ENCODE measurements at regions not wholly inside any gene's neighbourhood (a gene's known extent, or its start where the extent isn't known, plus 50 kb on each side); places are given as distances from the start of the nearest gene placed in this dataset.
"Not testable (repeated sequence)": the region's sequence is repeated elsewhere in the genome, so short reads cannot be mapped to it uniquely, and the experiment has no call there.

DNA sequence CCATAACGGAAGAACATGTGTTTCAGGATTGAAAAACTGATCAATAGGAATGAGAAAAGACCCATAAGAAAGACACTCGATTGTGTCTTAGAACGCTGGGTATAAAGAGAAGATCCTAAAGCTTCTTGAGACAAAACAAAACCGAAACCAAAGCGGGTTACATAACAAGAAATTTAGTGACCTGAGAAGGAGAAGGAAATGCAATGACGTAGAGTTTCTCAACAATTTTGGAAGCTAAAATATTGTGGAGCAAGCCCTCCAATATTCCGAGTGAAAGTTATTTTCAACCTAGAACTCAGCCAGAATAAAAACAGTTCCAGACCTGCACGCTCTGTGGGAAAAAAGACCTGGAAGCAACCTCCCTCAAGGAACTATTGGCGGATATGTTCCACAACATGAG lies 81.9 kb upstream of the FREM1 start:
- Histone ChIP-seq H3K27ac (peak overlapping the region in 1 of 2 donors; percentile 38), H3K27me3 (no peaks in the 10 kb centered on the region), H3K9me3 (no peaks in the 10 kb centered on the region), H3K4me3 (peak overlapping the region; percentile 10 to 69 (median 63)), H3K36me3 (no peaks in the 10 kb centered on the region), H3K4me1 (no peaks in the 10 kb centered on the region)
- intact Hi-C loops (cut with DNase I; ENCODE audit: low total_unique reads), result no loop called here
- DNase-seq (ENCODE audit: low spot score in 2 of 2), result no peak
- TF ChIP-seq, protein P1, sequence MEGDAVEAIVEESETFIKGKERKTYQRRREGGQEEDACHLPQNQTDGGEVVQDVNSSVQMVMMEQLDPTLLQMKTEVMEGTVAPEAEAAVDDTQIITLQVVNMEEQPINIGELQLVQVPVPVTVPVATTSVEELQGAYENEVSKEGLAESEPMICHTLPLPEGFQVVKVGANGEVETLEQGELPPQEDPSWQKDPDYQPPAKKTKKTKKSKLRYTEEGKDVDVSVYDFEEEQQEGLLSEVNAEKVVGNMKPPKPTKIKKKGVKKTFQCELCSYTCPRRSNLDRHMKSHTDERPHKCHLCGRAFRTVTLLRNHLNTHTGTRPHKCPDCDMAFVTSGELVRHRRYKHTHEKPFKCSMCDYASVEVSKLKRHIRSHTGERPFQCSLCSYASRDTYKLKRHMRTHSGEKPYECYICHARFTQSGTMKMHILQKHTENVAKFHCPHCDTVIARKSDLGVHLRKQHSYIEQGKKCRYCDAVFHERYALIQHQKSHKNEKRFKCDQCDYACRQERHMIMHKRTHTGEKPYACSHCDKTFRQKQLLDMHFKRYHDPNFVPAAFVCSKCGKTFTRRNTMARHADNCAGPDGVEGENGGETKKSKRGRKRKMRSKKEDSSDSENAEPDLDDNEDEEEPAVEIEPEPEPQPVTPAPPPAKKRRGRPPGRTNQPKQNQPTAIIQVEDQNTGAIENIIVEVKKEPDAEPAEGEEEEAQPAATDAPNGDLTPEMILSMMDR (IDR thresholded peaks at IDR 0.05), result no peak
- TF ChIP-seq POLR2AphosphoS5 (IDR thresholded peaks at IDR 0.05) (no peak), POLR2A (IDR thresholded peaks at IDR 0.05) (no peak)

DNA sequence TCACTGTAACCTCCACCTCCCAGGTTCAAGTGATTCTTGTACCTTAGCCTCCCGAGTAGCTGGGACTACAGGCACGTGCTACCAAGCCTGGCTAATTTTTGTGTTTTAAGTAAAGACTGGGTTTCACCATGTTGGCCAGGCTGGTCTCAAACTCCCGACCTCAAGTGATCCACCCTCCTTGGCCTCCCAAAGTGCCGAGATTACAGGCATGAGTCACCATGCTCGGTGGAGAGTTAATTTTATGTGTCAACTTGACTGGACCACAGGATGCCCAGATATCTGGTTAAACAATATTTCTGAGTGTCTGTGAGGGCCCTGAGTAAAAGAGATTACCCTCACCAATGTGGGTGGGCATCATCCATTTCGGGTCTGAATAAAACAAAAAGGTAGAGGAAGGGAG lies 80.4 kb upstream of the FREM1 start:
- H3K27ac ChIP-seq; H3K4me1 ChIP-seq; intact Hi-C loops (cut with DNase I; ENCODE audit: low total_unique reads): not testable (repeated sequence)

DNA sequence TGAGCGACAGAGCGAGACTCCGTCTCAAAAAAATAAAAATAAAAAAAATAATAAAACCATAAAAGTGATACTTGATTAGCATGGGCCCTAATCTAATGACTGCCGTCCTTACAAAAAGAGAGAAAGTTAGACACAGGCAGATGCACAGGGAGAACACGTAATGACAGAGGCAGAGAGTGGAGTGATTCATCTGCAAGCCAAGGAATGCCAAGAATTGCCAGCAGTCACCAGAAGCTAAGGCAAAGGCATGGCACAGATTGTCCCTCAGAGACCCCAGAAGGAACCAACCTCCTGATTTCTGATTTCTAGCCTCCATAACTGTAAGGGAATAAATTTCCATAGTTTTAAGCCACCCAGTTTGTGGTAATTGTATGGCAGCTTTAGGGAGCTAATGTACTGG lies 79.6 kb upstream of the FREM1 start:
- H3K27me3 ChIP-seq, result no peaks in the 10 kb centered on the region
- DNase-seq (ENCODE audit: low spot score in 2 of 2), result no peak
- no peaks in the 10 kb centered on the region for H3K36me3 ChIP-seq
- no peak overlapping the region for H3K27ac ChIP-seq
- no peak overlapping the region for H3K4me3 ChIP-seq
- H3K4me1 ChIP-seq, result no peaks in the 10 kb centered on the region
- TF ChIP-seq, protein P1 (IDR thresholded peaks at IDR 0.05), result no peak
- TF ChIP-seq POLR2A (IDR thresholded peaks at IDR 0.05) (no peak), POLR2AphosphoS5 (IDR thresholded peaks at IDR 0.05) (no peak)
- H3K9me3 ChIP-seq, result no peaks in the 10 kb centered on the region
- intact Hi-C loops (cut with DNase I; ENCODE audit: low total_unique reads), result no loop called here

More for the DNA sequence above, 80.4 kb upstream of the FREM1 start:
- not testable (repeated sequence) for H3K9me3 ChIP-seq; H3K36me3 ChIP-seq; DNase-seq (ENCODE audit: low spot score in 2 of 2); H3K27me3 ChIP-seq; H3K4me3 ChIP-seq

DNA sequence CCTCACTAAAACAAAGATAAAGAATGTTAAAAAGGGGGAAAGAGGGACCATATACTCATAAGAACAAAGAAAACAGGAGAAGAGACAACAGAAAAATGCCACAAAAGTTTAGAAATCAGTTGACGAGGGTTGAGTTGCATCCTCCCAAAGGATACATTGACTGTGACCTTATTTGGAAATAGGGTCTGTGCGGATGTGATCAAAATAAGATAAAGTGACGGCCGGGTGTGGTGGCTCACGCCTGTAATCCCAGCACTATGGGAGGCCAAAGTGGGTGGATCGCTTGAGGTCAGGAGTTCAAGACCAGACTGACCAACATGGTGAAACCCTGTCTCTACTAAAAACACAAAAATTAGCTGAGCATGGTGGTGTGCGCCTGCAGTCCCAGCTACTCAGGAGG lies 79.1 kb upstream of the FREM1 start:
- H3K27me3 ChIP-seq; H3K36me3 ChIP-seq; H3K4me1 ChIP-seq; H3K27ac ChIP-seq; DNase-seq (ENCODE audit: low spot score in 2 of 2); intact Hi-C loops (cut with DNase I; ENCODE audit: low total_unique reads); H3K4me3 ChIP-seq; H3K9me3 ChIP-seq: not testable (repeated sequence)

DNA sequence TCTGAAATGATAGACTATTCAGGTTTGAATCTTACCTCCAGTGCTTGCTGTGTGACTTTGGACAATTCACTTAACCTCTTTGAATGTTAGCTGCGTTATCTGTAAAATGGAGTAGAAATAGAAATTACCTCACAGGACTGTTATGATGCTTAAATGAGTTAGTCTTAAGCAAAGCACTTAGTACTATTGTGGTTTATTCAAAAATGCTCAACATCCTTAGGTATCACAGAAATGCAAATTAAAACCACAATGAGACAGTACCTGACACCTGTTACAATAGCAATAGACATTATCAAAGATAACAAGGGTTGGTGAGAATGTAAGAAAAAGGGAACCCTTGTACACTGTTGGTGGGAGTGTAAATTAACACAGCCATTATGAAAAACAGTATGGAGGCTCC lies 77.6 kb upstream of the FREM1 start:
- no peak for DNase-seq (ENCODE audit: low spot score in 2 of 2)
- no peaks in the 10 kb centered on the region for H3K4me1 ChIP-seq
- no peak overlapping the region for H3K27ac ChIP-seq
- H3K4me3 ChIP-seq, result no peak overlapping the region
- no peaks in the 10 kb centered on the region for H3K27me3 ChIP-seq
- no peaks in the 10 kb centered on the region for H3K36me3 ChIP-seq
- no peaks in the 10 kb centered on the region for H3K9me3 ChIP-seq
- intact Hi-C loops (cut with DNase I; ENCODE audit: low total_unique reads), result no loop called here
- TF ChIP-seq POLR2A (IDR thresholded peaks at IDR 0.05) (no peak), POLR2AphosphoS5 (IDR thresholded peaks at IDR 0.05) (no peak)

DNA sequence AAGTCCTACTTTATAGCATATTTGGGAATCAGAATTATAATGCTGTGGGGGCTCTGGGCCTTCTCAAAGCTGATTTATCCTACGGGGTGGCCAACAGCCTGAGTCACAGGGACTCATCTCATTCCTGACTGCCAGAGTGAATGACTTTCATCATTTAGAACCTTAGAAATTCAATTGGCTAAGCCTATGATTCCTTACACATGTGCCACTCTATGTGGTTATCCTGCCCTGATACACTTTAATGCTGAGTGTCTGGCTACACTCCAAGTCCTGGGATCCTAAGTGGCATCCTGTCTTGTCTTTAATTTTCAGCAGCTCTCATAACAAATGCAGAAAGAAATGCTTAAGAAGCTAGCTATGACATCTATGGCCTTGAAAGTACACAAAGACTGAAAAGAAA lies 75.2 kb upstream of the FREM1 start:
- Histone ChIP-seq H3K27me3 (no peaks in the 10 kb centered on the region), H3K36me3 (no peaks in the 10 kb centered on the region), H3K4me3 (no peak overlapping the region), H3K27ac (no peak overlapping the region), H3K4me1 (no peaks in the 10 kb centered on the region), H3K9me3 (no peaks in the 10 kb centered on the region)
- TF ChIP-seq POLR2A (IDR thresholded peaks at IDR 0.05) (no peak), POLR2AphosphoS5 (IDR thresholded peaks at IDR 0.05) (no peak)
- TF ChIP-seq, protein P1 (IDR thresholded peaks at IDR 0.05), result no peak
- intact Hi-C loops (cut with DNase I; ENCODE audit: low total_unique reads), result no loop called here
- no peak for DNase-seq (ENCODE audit: low spot score in 2 of 2)

DNA sequence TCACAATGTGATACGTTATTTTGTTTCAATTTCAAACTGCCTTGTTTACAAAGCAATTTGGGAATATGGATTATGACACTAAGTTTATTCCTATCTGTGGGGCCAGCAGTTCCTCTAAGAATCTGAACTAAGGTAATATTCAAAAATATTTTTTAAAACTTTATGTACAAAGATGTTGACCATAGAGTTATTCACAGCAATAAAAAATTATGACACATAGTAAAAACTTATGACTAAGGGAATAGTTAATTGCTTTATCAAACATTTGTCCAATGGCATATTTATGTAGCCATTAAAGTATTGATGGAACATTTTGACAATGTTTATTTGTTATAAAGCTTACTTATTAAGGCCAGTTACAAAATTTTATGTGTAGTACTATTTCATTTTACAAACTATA lies 73.4 kb upstream of the FREM1 start:
- Histone ChIP-seq H3K4me1 (no peaks in the 10 kb centered on the region), H3K27ac (no peak overlapping the region), H3K4me3 (no peak overlapping the region), H3K36me3 (no peaks in the 10 kb centered on the region), H3K27me3 (no peaks in the 10 kb centered on the region), H3K9me3 (no peaks in the 10 kb centered on the region)
- intact Hi-C loops (cut with DNase I; ENCODE audit: low total_unique reads), result no loop called here
- no peak for DNase-seq (ENCODE audit: low spot score in 2 of 2)
- TF ChIP-seq POLR2A (IDR thresholded peaks at IDR 0.05) (no peak), POLR2AphosphoS5 (IDR thresholded peaks at IDR 0.05) (no peak)
- TF ChIP-seq, protein P1 (IDR thresholded peaks at IDR 0.05), result no peak
